GM21515 (cell line): ENCODE measurements at regions not wholly inside any gene's neighbourhood (a gene's known extent, or its start where the extent isn't known, plus 50 kb on each side); places are given as distances from the start of the nearest gene placed in this dataset.

ENCODE experiments used
- ATAC-seq: cut with Tn5 transposase; IDR thresholded peaks from one replicate; pipeline ENCODE4 v1.9.1; 2021; ENCODE audit not compliant: unreplicated experiment

DNA sequence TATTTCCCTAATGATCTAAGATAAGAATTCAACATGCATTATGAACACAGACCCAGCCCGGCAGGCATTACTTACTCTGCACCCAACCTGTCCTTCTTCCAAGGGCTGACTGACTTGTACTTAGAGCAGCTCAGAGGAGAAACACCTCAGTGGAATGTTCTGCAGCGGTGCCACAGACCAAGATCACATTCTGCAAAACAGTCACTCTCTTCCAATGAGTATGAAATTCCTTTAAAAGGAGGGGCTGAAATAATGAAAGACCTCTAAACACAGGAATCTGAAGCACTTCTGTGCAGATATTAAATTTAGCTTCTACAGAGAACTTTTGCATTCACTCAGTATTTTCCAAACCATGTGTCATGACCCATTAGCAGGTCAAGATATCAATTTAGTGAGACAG lies 172.9 kb downstream of the ZDHHC21 start:
- ATAC-seq = no peak

DNA sequence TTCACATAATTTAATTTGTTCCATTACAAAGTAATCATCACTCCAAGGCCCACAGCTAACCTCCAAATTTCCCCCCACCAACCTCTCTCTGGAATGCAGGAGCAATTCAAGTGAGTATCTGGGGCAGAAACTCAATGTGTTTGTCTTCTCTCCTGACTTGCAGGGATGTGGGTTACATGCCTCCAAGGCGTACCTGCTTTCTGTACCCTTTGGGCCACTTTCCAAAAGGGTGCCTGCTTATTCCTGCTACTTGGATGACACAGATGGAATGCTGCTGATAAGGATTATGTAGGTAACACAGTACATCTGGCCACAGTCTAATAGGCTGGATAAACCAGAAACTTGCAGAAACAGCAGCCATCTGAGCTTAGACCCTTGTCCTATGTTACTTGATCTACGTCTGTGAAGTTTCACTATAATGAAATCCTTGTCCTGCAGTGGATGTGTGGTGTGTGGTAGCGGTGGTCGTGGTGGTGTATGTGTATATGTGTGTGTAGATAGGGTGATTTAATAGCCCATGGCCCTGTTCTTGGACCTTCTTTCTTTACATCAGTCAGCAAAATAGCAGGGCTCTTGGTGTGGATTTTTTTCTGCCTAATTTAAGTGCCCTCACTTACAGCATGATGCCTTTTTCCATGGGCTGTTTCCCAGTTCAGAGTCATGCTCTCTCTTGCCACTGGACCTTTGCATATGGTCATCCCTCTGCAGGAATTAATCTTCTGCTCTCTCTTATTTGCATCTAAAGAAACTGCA lies 175.9 kb downstream of the ZDHHC21 start:
- ATAC-seq = no peak

DNA sequence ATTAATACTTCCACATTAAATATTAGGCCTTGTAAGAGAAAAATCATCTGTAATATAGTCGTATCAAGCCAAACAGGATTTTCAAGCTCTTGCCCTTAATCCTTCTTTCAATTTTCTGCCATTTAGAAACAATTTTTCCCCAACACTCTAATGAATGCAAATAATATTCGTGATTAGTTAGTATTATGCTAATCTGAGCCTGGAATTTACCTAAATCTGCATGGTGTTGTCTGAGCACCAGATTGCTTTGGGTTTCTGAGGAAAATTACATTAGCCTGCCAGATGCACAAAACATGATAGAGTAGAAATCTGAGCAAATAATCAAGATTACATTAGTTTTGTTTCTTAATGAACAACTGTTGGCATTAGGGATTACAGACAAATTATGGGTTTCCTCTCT lies 176.6 kb downstream of the ZDHHC21 start:
- no peak for ATAC-seq

DNA sequence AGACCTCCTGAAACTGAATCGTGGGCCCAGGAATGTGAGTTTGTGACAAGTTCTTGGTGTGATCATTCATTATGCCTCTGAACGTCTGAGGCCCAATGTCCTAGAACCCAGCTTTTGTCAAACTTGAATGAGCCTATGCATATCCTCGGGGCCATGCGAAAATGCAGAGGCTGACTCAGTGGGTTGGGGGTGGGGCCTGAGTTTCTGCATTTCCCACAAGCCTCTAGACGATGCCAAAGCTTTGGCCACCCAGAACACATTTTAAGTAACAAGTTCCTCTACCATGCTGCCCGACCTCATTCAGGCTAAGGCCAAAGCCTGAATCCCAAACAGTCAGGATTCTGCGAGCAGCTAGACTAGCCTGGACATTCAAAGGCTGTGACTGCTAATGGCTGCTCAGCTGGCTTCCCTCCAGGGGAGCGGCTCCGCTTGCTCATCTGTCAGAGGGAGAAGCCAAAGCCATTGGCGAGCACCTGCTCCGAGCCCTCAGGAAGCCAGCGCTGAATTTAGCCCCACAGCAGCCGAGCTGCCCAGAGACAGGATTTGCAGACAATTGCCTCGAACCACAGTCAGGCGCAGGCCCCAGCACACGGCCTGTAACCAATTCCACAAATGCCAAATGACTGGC lies 177.5 kb downstream of the ZDHHC21 start:
- no peak for ATAC-seq

DNA sequence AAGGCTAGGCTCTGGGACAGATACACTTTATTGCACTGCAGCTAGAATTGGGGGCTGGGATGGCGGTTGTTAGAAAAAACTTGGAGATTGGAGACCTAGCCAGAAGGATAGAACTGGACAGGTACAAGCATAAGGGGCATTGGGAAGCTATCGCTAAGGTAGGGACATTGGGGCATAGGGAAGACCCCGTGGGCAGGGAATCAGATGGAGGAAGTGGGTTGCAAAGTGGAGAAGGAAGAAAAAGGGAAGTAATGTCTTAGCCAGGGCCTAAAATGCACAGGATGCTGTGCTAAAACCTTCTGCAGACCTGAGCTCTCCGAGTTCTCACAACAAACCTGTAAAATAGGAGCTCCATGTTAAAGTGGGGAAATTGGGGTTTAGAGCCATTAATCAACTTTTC lies 178.2 kb downstream of the ZDHHC21 start:
- ATAC-seq = no peak

DNA sequence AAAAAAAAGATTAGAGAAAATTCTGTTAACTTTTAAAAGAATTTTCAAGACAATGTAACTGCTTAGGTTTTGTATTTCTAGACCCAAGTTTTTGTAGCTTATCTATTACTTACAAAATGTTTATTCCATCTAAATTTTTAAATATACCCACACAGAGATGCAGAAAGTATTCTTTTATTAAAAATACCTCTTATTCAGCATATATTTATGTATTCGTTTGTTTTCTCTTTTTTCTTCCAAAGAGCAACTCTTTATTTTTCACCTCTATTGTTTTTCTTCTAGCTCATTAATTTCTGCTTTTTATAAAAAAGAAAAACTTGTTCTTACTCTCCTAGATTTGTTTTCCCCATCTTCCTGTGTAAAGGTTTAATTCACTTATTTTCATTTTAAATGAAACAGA lies 180.3 kb downstream of the ZDHHC21 start:
- no peak for ATAC-seq

DNA sequence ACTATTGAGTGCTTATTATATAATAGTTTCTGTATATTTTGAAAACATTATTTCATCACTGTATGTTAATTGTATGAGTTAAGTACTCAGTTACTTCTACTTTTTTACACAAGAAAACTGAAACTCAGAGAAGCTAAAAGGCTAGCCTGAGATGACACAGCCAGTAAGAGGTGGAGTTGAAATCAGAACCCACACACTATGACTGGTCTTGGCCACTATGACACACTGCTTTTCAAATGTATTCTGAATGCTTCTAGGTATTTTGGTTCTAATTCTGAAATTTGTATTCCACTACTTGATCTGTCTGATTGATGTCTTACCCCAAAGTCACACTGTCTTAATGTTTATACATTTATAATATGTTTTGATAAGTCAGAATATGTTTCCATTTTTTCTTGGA lies 181.8 kb downstream of the ZDHHC21 start:
- ATAC-seq = peak; percentile 75

DNA sequence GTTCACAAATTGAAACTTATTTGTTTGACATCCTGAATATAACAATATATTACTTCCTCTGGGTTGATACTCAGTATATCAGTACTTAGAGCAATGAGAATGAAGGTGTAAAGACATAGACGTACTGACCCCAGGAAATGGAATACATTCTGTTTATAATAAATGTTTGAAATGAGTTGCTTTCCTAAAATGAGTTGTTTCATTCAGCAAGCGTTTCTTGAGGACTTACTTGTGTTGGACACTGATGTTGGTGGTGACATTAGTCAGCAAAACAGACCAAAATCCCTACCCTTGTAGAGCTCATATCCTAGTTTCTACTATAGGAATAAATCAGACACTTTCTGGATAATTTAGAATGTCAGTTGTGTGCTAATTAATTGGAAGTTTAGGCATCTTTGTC lies 184.3 kb downstream of the ZDHHC21 start:
- no peak for ATAC-seq

DNA sequence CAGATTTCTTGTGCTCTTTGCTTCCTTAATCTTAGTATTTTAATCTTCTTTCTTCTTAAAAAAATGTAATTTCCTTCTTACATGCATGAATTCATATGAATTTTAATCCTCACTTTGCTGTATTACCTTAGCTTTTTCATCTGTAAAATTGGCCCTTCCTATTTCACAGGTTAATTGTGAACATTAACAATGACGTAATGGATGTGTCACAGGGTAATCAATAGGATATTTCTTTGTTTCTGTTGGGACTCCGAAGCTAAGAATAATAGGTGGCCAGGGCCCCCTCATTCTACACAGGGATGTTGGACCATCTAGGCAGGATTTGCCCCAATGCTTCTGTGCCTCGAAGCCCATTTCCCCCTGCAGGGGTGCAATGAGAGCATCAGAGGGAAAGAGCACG lies 187.4 kb upstream of the NFIB start:
- ATAC-seq = no peak

DNA sequence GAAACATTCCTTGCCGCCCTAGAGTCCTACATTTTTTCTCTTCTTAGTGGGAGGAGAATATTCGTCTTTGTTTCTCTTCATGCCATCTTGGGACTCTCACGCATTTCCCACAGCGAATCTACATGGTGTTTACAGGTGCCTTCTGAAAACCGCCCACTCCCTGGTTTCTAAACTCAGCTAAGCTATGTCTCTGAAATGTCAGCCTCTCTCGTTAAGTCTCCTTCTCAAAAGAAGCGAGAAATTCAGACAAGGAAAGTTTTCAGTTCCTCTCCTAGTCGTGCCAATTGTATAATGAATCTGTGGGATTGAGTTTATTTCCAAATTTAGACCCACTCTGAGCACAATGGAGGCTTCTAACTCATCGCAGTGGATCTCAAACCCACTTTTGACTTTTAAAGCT lies 186.8 kb upstream of the NFIB start:
- ATAC-seq = no peak

DNA sequence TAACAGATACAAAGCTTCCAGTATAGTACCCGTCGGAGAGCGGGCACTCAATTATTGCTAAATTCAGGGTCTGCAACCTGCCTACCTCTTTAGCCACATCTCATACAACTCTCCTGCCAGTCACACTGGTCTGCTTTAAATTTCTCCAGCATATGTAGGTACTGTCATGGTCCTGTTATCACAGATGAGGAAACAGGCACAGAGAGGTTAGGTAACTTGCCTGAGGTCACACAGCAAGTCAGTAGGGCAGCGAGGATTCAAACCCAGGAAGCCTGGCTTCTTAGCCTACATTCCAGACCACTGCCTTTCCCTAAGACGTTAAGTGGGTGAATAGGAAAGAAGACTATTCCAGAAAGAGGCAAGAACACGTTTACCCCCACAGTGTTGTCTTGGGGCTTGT lies 186.0 kb upstream of the NFIB start:
- ATAC-seq = no peak

DNA sequence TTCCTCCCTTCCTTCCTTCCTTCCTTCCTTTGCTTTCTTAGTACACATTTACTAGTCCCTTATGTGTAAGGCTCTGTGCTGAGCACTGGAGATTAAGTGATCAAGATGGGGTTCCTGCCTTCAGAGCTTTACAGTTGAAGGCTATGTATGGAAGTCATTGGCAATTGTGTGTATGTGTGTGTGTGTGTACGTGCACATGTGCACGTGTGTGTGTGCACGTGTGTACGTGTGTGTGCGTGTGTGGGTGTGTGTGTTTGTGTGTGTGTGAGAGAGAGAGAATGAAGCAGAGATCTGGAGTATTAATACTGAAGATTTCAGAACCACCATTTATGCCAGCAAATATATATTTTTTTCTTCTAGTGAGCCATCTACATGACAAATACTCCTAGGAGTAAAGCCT lies 184.9 kb upstream of the NFIB start:
- no peak for ATAC-seq

DNA sequence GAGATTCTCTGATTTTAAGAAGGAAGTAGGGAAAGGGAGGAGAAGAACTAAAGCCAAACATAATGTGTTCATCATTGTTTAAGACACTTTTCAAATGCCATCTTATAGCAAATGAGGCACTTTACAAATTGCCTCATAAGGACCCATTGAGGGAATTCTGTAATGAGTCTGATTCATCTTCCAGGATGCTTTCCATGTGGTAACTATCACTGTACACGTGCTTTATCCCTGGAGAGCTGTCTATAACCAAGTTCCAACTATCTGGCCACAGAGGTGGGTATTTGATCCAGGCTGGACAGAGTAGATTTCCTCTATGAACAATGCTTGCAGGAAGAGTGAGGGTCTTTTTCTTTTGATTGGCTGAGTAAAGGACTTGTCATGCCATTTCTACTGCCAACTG lies 183.5 kb upstream of the NFIB start:
- ATAC-seq = no peak

DNA sequence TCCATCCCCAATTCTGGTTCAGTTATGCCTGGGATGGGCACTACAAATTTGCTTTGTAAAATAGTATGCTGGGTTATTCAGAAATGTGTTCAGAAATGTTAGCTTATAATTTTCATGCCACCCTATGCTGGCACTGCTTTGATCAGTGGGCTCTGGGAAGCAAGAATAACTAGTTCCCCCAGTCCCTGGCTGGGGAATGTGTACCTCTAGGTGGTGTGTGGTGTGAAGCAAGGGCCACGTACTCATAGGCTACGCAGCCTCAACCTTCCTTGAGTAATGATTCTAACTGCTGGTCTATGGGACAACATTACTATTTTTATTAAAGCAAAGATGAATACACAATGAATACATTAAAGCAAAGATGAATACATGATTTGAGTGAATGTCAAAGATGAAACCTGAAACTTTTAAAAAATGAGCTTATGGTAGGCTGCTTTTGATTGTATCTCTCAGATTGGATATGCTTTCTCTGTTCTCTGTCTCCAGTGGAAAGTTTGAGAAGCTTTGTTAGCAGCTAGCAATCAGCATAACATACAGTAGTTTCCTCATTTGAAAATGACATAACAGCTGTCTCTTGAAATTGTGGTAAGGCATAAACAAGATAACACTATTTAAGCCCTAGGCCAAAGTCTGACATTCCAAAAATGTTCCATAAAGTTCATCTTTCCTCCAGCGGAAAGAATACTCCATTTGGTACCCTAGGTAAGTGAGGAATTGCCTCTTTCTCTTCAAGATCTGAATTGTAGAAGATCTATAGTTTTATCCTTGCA lies 174.7 kb upstream of the NFIB start:
- ATAC-seq = no peak

DNA sequence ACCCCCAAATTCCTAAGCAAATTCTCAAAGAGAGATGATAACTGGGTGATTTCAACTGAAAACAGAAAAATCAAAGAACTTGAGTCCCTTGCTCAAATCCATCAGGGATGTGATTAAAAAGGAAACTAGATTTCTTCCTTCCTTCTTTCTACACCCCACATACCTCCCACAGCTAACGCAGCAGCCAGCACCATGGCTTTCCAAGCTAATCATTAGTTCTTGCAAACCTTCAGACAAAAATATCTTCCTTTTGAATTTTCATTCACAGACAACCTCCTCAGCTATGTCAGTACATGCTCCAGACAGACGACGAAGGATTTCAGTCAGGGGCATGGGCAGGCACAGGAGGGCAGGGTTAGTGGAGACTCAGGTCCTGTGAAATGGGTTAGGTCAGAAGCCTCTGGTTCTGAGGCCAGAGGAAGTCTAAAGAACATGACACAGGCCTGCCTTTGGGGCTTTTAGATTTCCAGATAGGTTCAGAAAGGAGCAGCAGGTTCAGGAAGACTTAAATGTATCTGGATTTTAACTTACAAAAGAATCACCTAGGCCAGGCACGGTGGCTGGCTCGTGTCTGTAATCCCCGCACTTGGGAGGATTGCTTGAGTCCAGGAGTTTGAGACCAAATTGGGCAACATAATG lies 173.7 kb upstream of the NFIB start:
- no peak for ATAC-seq

DNA sequence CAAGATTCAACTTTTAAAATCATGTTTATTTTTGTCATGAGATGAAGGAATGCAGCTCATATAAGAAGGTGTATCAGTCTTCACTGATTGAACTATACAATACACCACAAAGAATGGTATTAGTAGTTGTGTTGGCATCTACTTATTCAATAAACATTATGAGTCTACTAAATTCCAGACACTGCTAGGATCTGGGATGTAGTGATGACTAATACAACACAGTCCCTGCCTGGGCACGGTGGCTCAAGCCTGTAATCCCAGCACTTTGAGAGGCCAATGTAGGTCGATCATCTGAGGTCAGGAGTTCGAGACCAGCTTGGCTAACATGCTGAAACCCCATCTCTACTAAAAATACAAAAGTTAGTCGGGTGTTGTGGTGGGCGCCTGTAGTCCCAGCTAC lies 171.4 kb upstream of the NFIB start:
- no peak for ATAC-seq

DNA sequence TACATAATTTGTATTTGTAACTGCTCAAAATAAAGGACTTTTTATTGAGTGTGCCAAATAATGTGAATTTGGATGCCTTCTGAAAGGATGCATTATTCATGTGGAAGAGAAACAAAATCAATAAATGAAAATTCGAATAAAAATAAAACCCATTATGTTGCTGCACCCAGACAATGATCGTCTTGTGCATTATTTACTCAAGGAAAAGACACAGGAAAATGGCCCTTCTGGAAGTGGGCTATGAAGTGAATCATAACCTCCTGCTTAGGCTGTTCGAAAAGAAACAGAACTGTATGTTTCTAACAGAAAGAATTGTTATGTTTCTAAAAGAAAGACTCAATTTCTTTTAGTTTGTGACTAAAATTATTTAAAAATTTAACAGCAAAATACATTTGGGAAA lies 168.9 kb upstream of the NFIB start:
- ATAC-seq = no peak

DNA sequence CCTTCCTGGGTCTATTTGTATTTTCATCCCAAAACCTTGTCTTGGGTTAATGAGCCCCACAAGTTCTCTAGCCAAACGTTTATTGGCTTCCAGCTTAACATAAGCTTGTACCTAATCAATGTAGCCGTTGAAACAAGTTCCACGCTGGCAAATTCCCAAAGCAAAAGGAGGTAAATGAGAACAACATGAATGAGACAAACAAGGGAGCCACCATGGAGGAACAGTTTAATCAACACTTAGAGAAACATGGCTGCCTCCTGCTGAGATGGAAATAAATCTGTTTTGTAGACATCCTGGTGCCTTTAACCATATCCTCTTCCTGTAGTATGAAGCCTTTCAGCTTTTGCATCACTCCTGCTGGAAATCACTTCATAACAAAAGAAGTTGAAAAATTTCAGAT lies 166.6 kb upstream of the NFIB start:
- ATAC-seq = no peak

DNA sequence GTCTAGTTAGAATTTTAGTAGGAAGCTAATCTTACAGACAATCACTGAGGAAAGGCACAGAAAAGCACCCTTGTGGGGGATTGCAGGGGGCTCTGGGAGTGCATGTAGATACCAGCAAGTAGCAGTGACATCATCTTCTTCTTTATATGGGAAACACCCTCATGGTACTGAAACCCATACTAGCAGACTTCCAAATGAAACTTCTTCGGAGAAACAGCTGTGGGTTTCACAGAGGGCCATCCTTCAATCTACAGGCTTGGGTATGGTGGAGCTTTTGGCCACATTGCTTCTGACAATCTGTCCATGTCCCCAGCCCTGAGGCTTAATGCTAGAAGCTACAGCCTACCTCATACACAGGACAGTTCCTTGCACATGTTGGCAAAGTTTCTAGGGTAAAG lies 165.2 kb upstream of the NFIB start:
- no peak for ATAC-seq

DNA sequence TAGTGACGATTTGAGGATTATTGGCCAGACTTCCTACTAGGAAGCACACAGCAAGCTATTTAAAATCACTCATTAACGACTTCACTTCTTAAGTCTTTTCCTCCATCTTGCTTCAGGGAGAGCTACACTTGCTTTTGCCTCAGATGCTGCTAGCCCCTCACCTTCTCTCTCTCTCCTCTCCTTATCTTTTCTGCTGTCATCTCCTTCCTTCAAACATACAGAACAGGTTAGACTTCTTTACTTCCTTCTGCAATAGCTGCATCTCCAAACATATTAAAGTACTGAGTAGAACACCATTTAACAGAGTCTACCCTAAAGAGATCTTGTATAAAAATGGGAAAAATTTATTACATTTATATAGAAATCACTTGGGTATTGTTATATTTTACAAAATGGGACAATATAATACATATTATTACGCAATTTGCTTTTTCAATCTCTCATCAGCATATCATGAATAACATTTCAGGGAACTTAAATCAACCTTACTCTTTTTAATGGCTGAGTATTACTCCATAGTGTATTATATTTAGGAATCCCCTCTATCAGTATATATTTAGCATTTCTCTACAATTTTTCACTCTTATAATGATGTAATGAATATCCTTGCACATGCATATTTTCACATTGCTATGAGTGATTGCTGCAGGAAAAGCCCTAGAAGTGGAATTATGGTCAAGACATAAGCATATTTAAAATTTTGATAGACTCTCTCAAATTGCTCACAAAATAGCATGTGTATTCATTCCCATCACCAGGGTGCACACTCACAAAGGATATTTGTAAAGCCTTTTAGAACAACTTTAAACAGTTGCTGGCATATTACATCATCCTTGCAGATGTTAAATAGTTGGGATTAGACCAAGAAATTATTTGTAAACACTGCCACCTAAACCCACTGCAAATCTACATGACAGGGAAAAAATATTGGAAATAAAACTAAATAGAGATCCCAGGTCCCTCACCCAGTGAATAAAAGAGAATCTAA lies 164.5 kb upstream of the NFIB start:
- ATAC-seq = no peak

DNA sequence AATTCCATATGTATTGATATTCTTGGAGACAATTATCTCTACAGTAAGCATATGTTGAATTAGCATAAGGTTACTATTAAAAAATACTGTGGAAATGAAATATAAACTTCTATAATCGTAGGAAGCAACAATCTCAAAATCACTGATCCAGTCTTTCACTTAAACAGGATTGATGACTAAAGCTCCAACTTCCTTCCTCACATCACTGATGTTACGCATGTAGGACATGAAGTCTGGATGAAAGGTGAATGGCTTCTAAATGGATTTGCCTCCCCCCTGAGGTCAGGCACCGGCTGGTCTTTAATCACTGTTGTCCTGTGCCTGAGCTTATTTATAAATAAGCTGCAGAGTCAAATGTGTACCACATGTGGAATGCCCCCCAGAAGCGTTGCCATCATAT lies 157.1 kb upstream of the NFIB start:
- no peak for ATAC-seq
